HG03159 (cell line): ENCODE measurements at regions not wholly inside any gene's neighbourhood (a gene's known extent, or its start where the extent isn't known, plus 50 kb on each side); places are given as distances from the start of the nearest gene placed in this dataset.

Experiments
- ATAC-seq: cut with Tn5 transposase; IDR thresholded peaks from one replicate; pipeline ENCODE4 v1.9.1; 2021; ENCODE audit warnings: mild to moderate bottlenecking, moderate library complexity; ENCODE audit not compliant: unreplicated experiment

- ATAC-seq = no peak
Observed at GRCh38 chr11:131118247-131118646, 202.0 kb upstream of the SNX19 start.

GRCh38 chr11:131121426-131122333, 205.4 kb upstream of the SNX19 start:
- no peak for ATAC-seq

GRCh38 chr11:131122448-131122847, 206.2 kb upstream of the SNX19 start:
- ATAC-seq = no peak

DNA sequence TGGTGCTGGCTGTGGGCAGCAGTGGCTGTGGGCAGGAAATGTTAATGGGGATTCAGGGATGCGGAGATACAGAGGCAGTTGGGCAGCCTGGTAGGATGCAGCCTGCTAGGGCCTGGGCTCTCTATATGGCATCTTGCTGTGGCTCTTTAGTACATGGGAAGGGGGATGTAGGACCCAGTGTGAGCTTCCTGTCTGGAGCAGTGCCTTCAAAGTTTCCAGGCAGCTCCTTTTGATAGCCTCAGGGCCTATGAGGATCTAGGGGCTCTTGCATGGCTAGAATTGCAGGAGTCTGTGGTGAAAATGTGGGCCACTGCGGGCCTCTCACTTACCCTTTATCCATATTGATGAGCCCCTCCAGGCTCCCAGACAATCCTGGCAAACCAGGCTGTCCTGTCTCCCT, 213.2 kb upstream of the SNX19 start:
- no peak for ATAC-seq

DNA sequence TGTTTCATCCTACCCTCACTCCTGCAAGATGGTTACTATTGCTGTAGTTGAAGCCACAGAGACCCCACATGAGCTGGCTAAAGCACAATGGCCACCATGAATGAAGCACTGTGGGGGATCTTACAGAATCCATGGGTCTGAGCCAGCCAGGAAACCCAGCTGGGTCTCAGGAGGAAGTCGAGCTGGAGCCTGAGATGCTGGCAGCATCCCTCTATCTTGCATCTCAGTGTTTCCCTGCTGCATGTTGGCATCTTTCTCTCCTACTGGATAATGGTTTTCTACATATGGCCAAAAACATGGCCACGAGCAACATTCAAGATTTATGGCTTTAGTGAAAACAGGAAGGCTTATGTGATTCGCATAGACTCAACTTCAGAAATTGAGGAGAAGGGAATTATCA, 219.3 kb upstream of the SNX19 start:
- no peak for ATAC-seq

DNA sequence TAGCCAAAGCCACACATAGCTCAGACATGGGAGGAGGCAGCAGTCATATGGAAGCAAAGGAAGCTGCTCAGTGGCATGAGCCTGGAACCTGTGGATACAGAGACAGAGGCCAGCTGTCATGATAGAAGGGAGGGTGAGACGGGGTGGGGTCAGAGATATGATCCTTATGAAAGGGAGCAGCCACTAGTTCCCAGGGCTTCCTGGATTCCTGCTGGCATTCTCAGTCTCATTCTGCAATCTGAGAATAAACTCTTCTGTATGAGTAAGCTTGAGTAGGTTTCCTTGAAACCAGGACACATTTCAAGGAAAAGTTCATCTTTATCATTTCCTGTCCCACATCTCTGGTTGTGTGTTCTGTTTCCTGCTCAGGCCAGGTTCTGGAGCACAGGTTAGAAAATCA, 220.2 kb upstream of the SNX19 start:
- no peak for ATAC-seq

- no peak for ATAC-seq
Observed at GRCh38 chr11:131137046-131137445, 220.8 kb upstream of the SNX19 start.

DNA sequence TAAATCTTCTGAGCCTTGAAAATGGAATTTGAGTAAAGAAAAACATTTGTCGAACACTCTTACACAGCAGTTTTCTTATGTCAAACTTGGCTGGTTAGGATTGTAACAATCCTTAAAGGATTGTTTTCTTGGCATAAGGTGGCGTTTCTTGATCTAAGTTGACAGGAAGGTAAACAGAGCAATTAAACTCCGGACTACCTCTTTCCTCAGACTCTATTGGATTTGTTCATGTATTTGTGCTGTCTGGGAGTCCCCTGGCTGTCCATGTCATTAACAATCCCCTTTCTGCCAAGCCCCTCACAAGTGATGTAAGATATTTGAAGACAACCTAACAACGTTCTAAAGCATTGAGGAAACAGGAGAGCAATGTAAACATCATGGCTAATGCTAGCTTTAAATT, 222.5 kb upstream of the SNX19 start:
- ATAC-seq = no peak

- ATAC-seq = no peak
Observed at GRCh38 chr11:131145791-131146190, 224.6 kb upstream of the NTM start.

- ATAC-seq = no peak
Observed at GRCh38 chr11:131146827-131147490, 223.5 kb upstream of the NTM start.

DNA sequence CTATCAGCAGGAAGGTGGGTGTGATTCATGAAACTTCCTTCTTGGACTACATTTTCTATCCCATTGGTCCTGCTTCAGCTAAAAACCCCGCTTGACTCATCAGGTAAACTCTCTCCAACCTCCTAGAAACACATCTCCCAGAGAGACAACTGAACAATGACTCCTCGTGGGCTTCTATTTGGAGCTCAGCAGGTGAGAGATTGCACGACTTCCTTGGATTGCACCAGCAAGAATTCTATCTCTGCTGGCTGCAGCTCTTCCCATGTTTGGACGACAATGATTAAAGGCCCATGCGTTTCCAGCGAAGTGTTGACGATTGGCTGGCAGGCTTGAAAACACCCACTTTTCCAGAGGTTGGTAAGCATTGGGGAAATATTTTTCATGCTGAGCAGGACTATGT, 216.1 kb upstream of the NTM start:
- no peak for ATAC-seq

GRCh38 chr11:131157678-131158077, 212.7 kb upstream of the NTM start:
- no peak for ATAC-seq

GRCh38 chr11:131160846-131161245, 209.6 kb upstream of the NTM start:
- ATAC-seq = no peak

DNA sequence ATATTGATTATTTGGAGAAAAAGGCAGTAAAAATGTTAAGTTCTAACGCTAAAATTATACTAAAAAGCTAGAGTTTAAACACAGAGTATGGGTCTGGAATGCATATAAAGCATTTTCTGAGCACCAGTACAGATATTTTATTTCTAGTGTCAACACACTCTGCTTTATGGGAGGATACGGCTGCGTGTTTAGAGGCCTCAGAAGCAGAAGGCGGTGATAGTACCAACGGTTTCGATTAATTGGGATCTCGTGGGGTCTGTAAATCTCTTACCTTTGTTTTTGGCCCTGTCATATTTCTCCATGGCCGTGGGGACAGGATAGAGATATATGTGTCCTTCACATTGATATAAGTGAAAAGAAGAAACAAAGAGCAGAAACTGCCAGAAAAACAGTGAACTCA, 206.8 kb upstream of the NTM start:
- no peak for ATAC-seq

DNA sequence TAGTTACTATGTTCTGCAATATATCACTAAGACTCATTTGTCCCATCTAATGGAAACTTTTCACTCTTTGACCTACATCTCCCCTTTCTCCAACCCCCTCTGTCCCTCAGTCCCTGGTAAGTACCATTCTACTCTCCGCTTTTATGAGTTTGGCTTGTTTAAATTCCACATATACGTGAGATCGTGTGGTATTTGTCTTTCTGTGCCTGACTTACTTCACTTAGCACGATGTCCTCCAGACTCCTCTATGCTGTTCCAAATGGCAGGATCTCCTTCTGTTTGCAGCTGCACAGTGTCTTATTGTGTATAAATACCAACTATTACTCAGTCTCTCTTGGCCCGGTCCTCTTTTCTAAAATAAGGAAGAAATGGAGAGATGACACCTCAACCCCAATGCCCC, 205.4 kb upstream of the NTM start:
- no peak for ATAC-seq

- no peak for ATAC-seq
Observed at GRCh38 chr11:131168839-131169713, 201.3 kb upstream of the NTM start.

DNA sequence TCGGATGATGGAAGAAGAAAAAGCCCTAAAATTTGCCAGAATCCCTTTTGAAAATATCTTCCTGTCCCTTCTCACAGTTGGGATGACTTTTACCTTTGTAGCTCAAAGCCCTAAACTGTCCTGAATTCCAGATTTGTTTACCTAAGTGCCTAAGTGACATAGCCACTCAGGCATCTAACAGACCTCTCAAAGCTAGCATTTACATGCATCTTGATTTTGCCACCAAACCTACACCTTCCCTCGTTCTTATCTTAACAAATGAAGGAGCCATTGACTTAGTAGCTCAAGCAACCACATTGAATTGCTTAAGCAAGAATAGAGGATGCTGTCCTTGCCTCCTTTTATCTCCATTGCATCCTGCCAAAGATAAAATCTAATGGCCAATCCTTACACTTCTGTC, 198.4 kb upstream of the NTM start:
- no peak for ATAC-seq

DNA sequence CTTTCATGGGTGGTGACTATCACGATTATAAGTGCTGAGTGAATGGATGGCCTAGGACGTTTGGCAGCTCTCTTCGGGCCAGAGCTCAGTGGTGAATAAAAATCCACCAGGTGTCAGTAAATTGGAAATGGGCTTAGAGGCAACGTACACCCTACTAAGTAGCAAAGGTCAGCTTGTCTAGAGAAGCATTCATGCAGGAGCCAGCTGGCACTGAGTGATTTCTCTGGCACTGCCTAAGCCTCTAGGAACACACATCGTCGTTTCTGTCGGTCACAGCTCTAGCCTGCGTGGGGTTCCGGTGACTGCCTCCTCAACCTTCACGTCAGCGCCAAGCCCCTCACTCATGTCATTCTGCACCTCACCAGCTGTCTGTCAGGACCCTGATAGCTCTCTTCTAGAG, 192.4 kb upstream of the NTM start:
- no peak for ATAC-seq

- ATAC-seq = no peak
Observed at GRCh38 chr11:131178596-131178995, 191.8 kb upstream of the NTM start.

DNA sequence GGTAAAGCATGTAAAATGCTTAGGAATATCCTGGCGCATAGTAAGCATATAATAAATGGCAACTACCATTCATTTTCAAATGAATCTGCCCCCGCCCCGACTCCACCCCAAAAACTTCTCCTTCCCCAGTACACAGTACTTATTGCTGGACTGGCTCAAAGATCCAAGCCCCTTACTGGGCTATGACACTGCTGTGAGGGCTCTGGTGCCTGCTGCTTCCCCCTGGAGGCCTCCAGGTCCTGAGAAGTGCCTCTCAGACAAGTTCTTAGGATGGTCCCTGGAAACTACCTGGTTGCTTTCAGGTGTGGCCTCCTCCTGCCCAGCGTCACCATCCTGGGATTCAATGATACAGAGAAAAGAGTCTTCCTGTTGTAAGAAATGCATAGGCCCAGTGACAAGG, 190.6 kb upstream of the NTM start:
- ATAC-seq = no peak

DNA sequence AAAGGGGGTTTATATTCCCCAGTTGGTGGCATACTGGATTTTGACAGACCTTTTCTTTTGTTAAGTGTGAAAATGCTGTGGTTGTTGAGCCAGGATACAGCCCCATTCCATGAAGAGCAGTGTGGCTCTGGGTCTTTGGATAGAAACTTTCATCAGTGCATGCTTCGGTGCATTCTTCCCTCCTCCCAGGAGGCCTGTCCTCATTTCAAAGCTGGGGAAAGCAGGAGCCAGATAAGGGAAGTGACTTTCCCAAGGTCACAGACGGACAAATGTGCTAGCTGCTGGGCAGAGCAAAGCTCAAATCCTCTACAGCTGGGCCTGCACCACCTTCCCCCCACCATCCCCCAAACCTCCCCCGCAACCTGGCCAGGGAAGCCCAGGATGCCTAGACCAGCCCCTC, 184.5 kb upstream of the NTM start:
- ATAC-seq = no peak
